OCI-LY1 (cell line): ENCODE measurements at regions not wholly inside any gene's neighbourhood (a gene's known extent, or its start where the extent isn't known, plus 50 kb on each side); places are given as distances from the start of the nearest gene placed in this dataset.

Experiments used
- EZH2 ChIP-seq: fragments of 200-600 bp; sonication (generic), shearing (Covaris generic); IDR thresholded peaks from 2 replicates; pipeline ENCODE4 v1.8.0; 2017; ENCODE audit warnings: borderline replicate concordance, mixed run types, mild to moderate bottlenecking, antibody characterized with exemption, low read length, moderate library complexity, mixed read lengths
- TF ChIP-seq, protein P1 (sequence below): fragments of 200-600 bp; sonication (generic), shearing (Covaris generic); IDR thresholded peaks from 2 replicates; pipeline ENCODE4 v1.5.1; 2017; ENCODE audit warnings: mild to moderate bottlenecking, antibody characterized with exemption, low read length, moderate library complexity, mixed read lengths

DNA sequence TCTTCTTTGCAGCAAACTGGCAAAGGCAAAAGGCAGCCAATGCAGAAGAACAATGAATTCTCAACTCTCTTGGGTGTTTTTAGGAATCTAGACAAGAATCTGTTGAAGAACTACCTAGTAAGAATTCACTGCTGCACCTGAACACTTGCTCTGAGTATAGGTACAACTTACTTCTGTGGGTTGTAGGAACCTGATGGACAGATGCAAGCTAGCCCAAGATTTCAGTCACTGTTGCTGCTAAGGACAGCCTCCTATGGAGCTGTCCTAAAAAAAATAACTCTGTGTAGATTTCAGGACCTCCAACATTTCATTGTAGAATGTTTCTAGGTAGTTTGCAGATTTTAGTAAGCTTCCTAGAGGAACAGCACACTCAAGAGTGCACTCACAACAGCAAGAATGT, 363.5 kb downstream of the CBLN2 start:
- TF ChIP-seq, protein P1, sequence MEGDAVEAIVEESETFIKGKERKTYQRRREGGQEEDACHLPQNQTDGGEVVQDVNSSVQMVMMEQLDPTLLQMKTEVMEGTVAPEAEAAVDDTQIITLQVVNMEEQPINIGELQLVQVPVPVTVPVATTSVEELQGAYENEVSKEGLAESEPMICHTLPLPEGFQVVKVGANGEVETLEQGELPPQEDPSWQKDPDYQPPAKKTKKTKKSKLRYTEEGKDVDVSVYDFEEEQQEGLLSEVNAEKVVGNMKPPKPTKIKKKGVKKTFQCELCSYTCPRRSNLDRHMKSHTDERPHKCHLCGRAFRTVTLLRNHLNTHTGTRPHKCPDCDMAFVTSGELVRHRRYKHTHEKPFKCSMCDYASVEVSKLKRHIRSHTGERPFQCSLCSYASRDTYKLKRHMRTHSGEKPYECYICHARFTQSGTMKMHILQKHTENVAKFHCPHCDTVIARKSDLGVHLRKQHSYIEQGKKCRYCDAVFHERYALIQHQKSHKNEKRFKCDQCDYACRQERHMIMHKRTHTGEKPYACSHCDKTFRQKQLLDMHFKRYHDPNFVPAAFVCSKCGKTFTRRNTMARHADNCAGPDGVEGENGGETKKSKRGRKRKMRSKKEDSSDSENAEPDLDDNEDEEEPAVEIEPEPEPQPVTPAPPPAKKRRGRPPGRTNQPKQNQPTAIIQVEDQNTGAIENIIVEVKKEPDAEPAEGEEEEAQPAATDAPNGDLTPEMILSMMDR: no peak
- TF ChIP-seq EZH2: no peak
